ENCODE measurements at regions not wholly inside any gene's neighbourhood (a gene's known extent, or its start where the extent isn't known, plus 50 kb on each side); places are given as distances from the start of the nearest gene placed in this dataset.

- TF ChIP-seq POLR2AphosphoS5 (IDR thresholded peaks at IDR 0.05; ENCODE audit: low read depth, low read length) (no peak), REST (IDR thresholded peaks at IDR 0.05; ENCODE audit: insufficient read depth in 1 of 2, low read depth in 2 of 2, low read length in 2 of 2) (no peak)
These were observed 197.3 kb downstream of the SOX11 start for GRCh38 chr2:5889519-5889918.

All from PFSK-1 (cell line).